Activated T-helper 2 cell treated with anti-CD3 and anti-CD28 coated beads, Interferon-gamma antibody, Interleukin-2, Interleukin-4, amounts not matched to agents 10 μg/mL and 5 μg/mL and 100 μg/mL, durations not matched to agents 14 hours and 24 hours and 36 hours (primary cell): ENCODE measurements at regions not wholly inside any gene's neighbourhood (a gene's known extent, or its start where the extent isn't known, plus 50 kb on each side); places are given as distances from the start of the nearest gene placed in this dataset.

Experiments
- DNase-seq: peaks from one replicate; pipeline ENCODE4 v3.0.0; 2021; ENCODE audit warnings: low spot score
- H3K27ac Mint-ChIP-seq: one replicate; pipeline ENCODE4 v1.8.0; 2021; ENCODE audit warnings: mixed read lengths
- H3K27me3 Mint-ChIP-seq: one replicate; pipeline ENCODE4 v1.8.0; 2021; ENCODE audit warnings: low read depth, mixed read lengths
- H3K36me3 Mint-ChIP-seq: one replicate; pipeline ENCODE4 v1.8.0; 2021; ENCODE audit warnings: low read depth, mixed read lengths
- H3K4me1 Mint-ChIP-seq: one replicate; pipeline ENCODE4 v1.8.0; 2021; ENCODE audit warnings: low read depth, mixed read lengths
- H3K4me3 Mint-ChIP-seq: one replicate; pipeline ENCODE4 v1.8.0; 2021; ENCODE audit warnings: low read depth, mild to moderate bottlenecking, moderate library complexity, mixed read lengths
- H3K9me3 Mint-ChIP-seq: one replicate; pipeline ENCODE4 v1.8.0; 2021; ENCODE audit warnings: mixed read lengths
- intact Hi-C: fragments of 100-400 bp; cut with micrococcal nuclease; formaldehyde crosslinking; loops from one replicate; pipeline ENCODE4 v1.15.1; 2023

GRCh38 chr12:92002673-92003382 lies 142.8 kb downstream of the BTG1 start:
- Mint-ChIP-seq H3K27me3 (no peaks in the 10 kb centered on the region), H3K9me3 (peaks cover 26% of the 10 kb centered on the region), H3K27ac (no peak overlapping the region), H3K4me3 (no peak overlapping the region), H3K36me3 (peaks cover 26% of the 10 kb centered on the region), H3K4me1 (peaks cover 38% of the 10 kb centered on the region)
- DNase-seq: no peak
- intact Hi-C loops: no loop called here

- Mint-ChIP-seq H3K27me3 (no peaks in the 10 kb centered on the region), H3K27ac (no peak overlapping the region), H3K4me1 (peaks cover 38% of the 10 kb centered on the region), H3K36me3 (peaks cover 28% of the 10 kb centered on the region), H3K4me3 (no peak overlapping the region), H3K9me3 (peaks cover 29% of the 10 kb centered on the region)
- intact Hi-C loops: no loop called here
- no peak for DNase-seq
These were observed 143.4 kb downstream of the BTG1 start for GRCh38 chr12:92002195-92002649.

- intact Hi-C loops: no loop called here
- peaks cover 38% of the 10 kb centered on the region for H3K4me1 Mint-ChIP-seq
- no peak for DNase-seq
- H3K9me3 Mint-ChIP-seq: peaks cover 35% of the 10 kb centered on the region
- no peaks in the 10 kb centered on the region for H3K27me3 Mint-ChIP-seq
- H3K36me3 Mint-ChIP-seq: peaks cover 33% of the 10 kb centered on the region
- no peak overlapping the region for H3K27ac Mint-ChIP-seq
- no peak overlapping the region for H3K4me3 Mint-ChIP-seq
These were observed 145.0 kb downstream of the BTG1 start for GRCh38 chr12:92000597-92000996.

- Mint-ChIP-seq H3K27ac (no peak overlapping the region), H3K36me3 (peaks cover 33% of the 10 kb centered on the region), H3K4me1 (peaks cover 33% of the 10 kb centered on the region), H3K27me3 (no peaks in the 10 kb centered on the region), H3K9me3 (peaks cover 35% of the 10 kb centered on the region), H3K4me3 (no peak overlapping the region)
- intact Hi-C loops: loop anchor here (10.0 kb wide), 1 partner anchor 575 kb away; no protein-coding TSS in a partner anchor
- DNase-seq: no peak
These were observed 145.8 kb downstream of the BTG1 start for GRCh38 chr12:91999823-92000222.

GRCh38 chr12:91998316-91998715 lies 147.3 kb downstream of the BTG1 start:
- Mint-ChIP-seq H3K36me3 (peaks cover 33% of the 10 kb centered on the region), H3K9me3 (peaks cover 35% of the 10 kb centered on the region), H3K27ac (no peak overlapping the region), H3K4me3 (no peak overlapping the region), H3K27me3 (no peaks in the 10 kb centered on the region), H3K4me1 (peaks cover 30% of the 10 kb centered on the region)
- intact Hi-C loops: loop anchor here (10.0 kb wide), 1 partner anchor 576 kb away; no protein-coding TSS in a partner anchor
- no peak for DNase-seq

GRCh38 chr12:91994208-91994797 lies 151.3 kb downstream of the BTG1 start:
- Mint-ChIP-seq H3K4me1 (peaks cover 9% of the 10 kb centered on the region), H3K36me3 (peaks cover 18% of the 10 kb centered on the region), H3K9me3 (peaks cover 20% of the 10 kb centered on the region), H3K27me3 (no peaks in the 10 kb centered on the region), H3K27ac (no peak overlapping the region), H3K4me3 (no peak overlapping the region)
- intact Hi-C loops: loop anchor here (5.0 to 10.0 kb wide), 2 partner anchors 38 to 580 kb away; no protein-coding TSS in a partner anchor
- DNase-seq: no peak

- intact Hi-C loops: loop anchor here (5.0 to 10.0 kb wide), 2 partner anchors 39 to 581 kb away; no protein-coding TSS in a partner anchor
- Mint-ChIP-seq H3K4me3 (no peak overlapping the region), H3K36me3 (peaks cover 12% of the 10 kb centered on the region), H3K4me1 (peaks cover 5% of the 10 kb centered on the region), H3K9me3 (peaks cover 15% of the 10 kb centered on the region), H3K27ac (no peak overlapping the region), H3K27me3 (no peaks in the 10 kb centered on the region)
- DNase-seq: no peak
These were observed 152.2 kb downstream of the BTG1 start for GRCh38 chr12:91993287-91994017.

GRCh38 chr12:91991399-91992187 lies 154.1 kb downstream of the BTG1 start:
- H3K4me3 Mint-ChIP-seq: no peak overlapping the region
- DNase-seq: no peak
- no peaks in the 10 kb centered on the region for H3K36me3 Mint-ChIP-seq
- H3K27me3 Mint-ChIP-seq: no peaks in the 10 kb centered on the region
- peaks cover under 1% of the 10 kb centered on the region for H3K9me3 Mint-ChIP-seq
- H3K27ac Mint-ChIP-seq: no peak overlapping the region
- intact Hi-C loops: loop anchor here (1.0 to 10.0 kb wide), 3 partner anchors 41 to 583 kb away; no protein-coding TSS in a partner anchor
- peaks cover 4% of the 10 kb centered on the region for H3K4me1 Mint-ChIP-seq

- no peak overlapping the region for H3K4me3 Mint-ChIP-seq
- no peaks in the 10 kb centered on the region for H3K36me3 Mint-ChIP-seq
- H3K4me1 Mint-ChIP-seq: peaks cover 13% of the 10 kb centered on the region
- no peaks in the 10 kb centered on the region for H3K27me3 Mint-ChIP-seq
- no peaks in the 10 kb centered on the region for H3K9me3 Mint-ChIP-seq
- DNase-seq: no peak
- H3K27ac Mint-ChIP-seq: no peak overlapping the region
- intact Hi-C loops: loop anchor here (5.0 to 10.0 kb wide), 2 partner anchors 42 to 584 kb away; no protein-coding TSS in a partner anchor
These were observed 155.1 kb downstream of the BTG1 start for GRCh38 chr12:91990525-91990924.

GRCh38 chr12:91989143-91989542 lies 156.5 kb downstream of the BTG1 start:
- intact Hi-C loops: loop anchor here (10.0 kb wide), 1 partner anchor 656 kb away; no protein-coding TSS in a partner anchor
- Mint-ChIP-seq H3K4me1 (peaks cover 14% of the 10 kb centered on the region), H3K4me3 (no peak overlapping the region), H3K36me3 (no peaks in the 10 kb centered on the region), H3K27ac (no peak overlapping the region), H3K27me3 (no peaks in the 10 kb centered on the region), H3K9me3 (no peaks in the 10 kb centered on the region)
- no peak for DNase-seq

- intact Hi-C loops: loop anchor here (10.0 kb wide), 1 partner anchor 656 kb away; no protein-coding TSS in a partner anchor
- DNase-seq: no peak
- Mint-ChIP-seq H3K36me3 (no peaks in the 10 kb centered on the region), H3K27ac (no peak overlapping the region), H3K9me3 (no peaks in the 10 kb centered on the region), H3K4me1 (peaks cover 14% of the 10 kb centered on the region), H3K27me3 (no peaks in the 10 kb centered on the region), H3K4me3 (no peak overlapping the region)
These were observed 157.3 kb downstream of the BTG1 start for GRCh38 chr12:91988086-91988923.
